OCI-LY1 (cell line): ENCODE measurements at regions not wholly inside any gene's neighbourhood (a gene's known extent, or its start where the extent isn't known, plus 50 kb on each side); places are given as distances from the start of the nearest gene placed in this dataset.

Source experiments
- H2AFZ ChIP-seq: fragments of 200-600 bp; sonication (generic), shearing (Covaris generic); 2 replicates; pipeline ENCODE4 v1.6.0; 2014; ENCODE audit warnings: antibody characterized with exemption, mild to moderate bottlenecking, low read length
- H3F3A ChIP-seq: fragments of 200-600 bp; sonication (generic), shearing (Covaris generic); 2 replicates; pipeline ENCODE4 v1.6.0; 2014; ENCODE audit warnings: mild to moderate bottlenecking, antibody characterized with exemption, low read length, moderate library complexity; ENCODE audit not compliant: insufficient read depth
- H3K27ac ChIP-seq: fragments of 200-600 bp; sonication (generic); 2 replicates; pipeline ENCODE4 v1.5.1; 2014; ENCODE audit warnings: low read length, mixed run types, mild to moderate bottlenecking, low read depth; ENCODE audit not compliant: poor library complexity, severe bottlenecking
- H3K27me3 ChIP-seq: fragments of 200-600 bp; sonication (generic); 2 replicates; pipeline ENCODE4 v1.6.0; 2014; ENCODE audit warnings: antibody characterized with exemption, mild to moderate bottlenecking, low read length, moderate library complexity; ENCODE audit not compliant: insufficient read depth
- H3K36me3 ChIP-seq: fragments of 200-600 bp; sonication (generic); 2 replicates; pipeline ENCODE4 v1.6.1; 2014; ENCODE audit warnings: mild to moderate bottlenecking, antibody characterized with exemption, low read length, moderate library complexity, mixed read lengths; ENCODE audit not compliant: insufficient read depth
- H3K4me1 ChIP-seq: fragments of 200-600 bp; sonication (generic); 2 replicates; pipeline ENCODE4 v1.5.1; 2014; ENCODE audit warnings: mild to moderate bottlenecking, low read length, moderate library complexity; ENCODE audit not compliant: insufficient read depth, severe bottlenecking
- H3K4me2 ChIP-seq: fragments of 200-600 bp; sonication (generic), shearing (Covaris generic); 2 replicates; pipeline ENCODE4 v1.6.1; 2014; ENCODE audit warnings: low read length
- H3K4me3 ChIP-seq: fragments of 200-600 bp; sonication (generic); 2 replicates; pipeline ENCODE4 v1.5.1; 2014; ENCODE audit warnings: low read length, low read depth, mild to moderate bottlenecking, mixed read lengths; ENCODE audit not compliant: poor library complexity, severe bottlenecking
- H3K79me2 ChIP-seq: fragments of 200-600 bp; shearing (Covaris generic); 2 replicates; pipeline ENCODE4 v1.6.1; 2016; ENCODE audit warnings: mixed run types, low read length, mixed read lengths; ENCODE audit not compliant: insufficient read depth
- H3K9ac ChIP-seq: fragments of 200-600 bp; sonication (generic), shearing (Covaris generic); 2 replicates; pipeline ENCODE4 v1.6.1; 2014; ENCODE audit warnings: mild to moderate bottlenecking, low read length, mixed read lengths
- H3K9me2 ChIP-seq: fragments of 200-600 bp; sonication (generic), shearing (Covaris generic); 2 replicates; pipeline ENCODE4 v1.6.1; 2014; ENCODE audit warnings: low read depth, mild to moderate bottlenecking, low read length, mixed read lengths
- H3K9me3 ChIP-seq: fragments of 200-600 bp; shearing (Covaris generic); 2 replicates; pipeline ENCODE4 v1.6.1; 2014; ENCODE audit warnings: low read length, mixed read lengths
- H4K20me1 ChIP-seq: fragments of 200-600 bp; sonication (generic), shearing (Covaris generic); 2 replicates; pipeline ENCODE4 v1.6.0; 2016; ENCODE audit warnings: mild to moderate bottlenecking, low read length; ENCODE audit not compliant: insufficient read depth
- CTCF ChIP-seq: fragments of 200-600 bp; sonication (generic), shearing (Covaris generic); IDR thresholded peaks from 2 replicates; pipeline ENCODE4 v1.5.1; 2017; ENCODE audit warnings: mild to moderate bottlenecking, antibody characterized with exemption, low read length, moderate library complexity, mixed read lengths
- EZH2 ChIP-seq: fragments of 200-600 bp; sonication (generic), shearing (Covaris generic); IDR thresholded peaks from 2 replicates; pipeline ENCODE4 v1.8.0; 2017; ENCODE audit warnings: borderline replicate concordance, mixed run types, mild to moderate bottlenecking, antibody characterized with exemption, low read length, moderate library complexity, mixed read lengths

- Histone ChIP-seq H3K27me3 (no peaks in the 10 kb centered on the region), H3K36me3 (no peaks in the 10 kb centered on the region), H4K20me1 (no peaks in the 10 kb centered on the region), H3F3A (0 out of 2 replicates have a peak, but pooled peaks cover 4% of the 10 kb centered on the region), H3K4me1 (peaks cover 39% of the 10 kb centered on the region), H3K4me3 (no peak overlapping the region), H3K9ac (peak overlapping the region; percentile 37; the same call in 1 of the 2 replicates), H3K27ac (peak overlapping the region; percentile 76), H3K79me2 (no peaks in the 10 kb centered on the region), H3K9me3 (peaks cover 14% of the 10 kb centered on the region), H2AFZ (peak overlapping the region; percentile 51; the same call in 1 of the 2 replicates), H3K9me2 (no peaks in the 10 kb centered on the region), H3K4me2 (peak overlapping the region; percentile 18; the same call in 1 of the 2 replicates)
- TF ChIP-seq EZH2 (no peak), CTCF (no peak)
These were observed 77.8 kb upstream of the MAX start for GRCh38 chr14:65179918-65180724.

- Histone ChIP-seq H3K9ac (peak overlapping the region; percentile 37; the same call in 1 of the 2 replicates), H3K9me3 (peaks cover 14% of the 10 kb centered on the region), H3K4me1 (peaks cover 39% of the 10 kb centered on the region), H3K4me2 (peak overlapping the region; percentile 18; the same call in 1 of the 2 replicates), H3F3A (0 out of 2 replicates have a peak, but pooled peaks cover 4% of the 10 kb centered on the region), H3K36me3 (no peaks in the 10 kb centered on the region), H3K79me2 (no peaks in the 10 kb centered on the region), H3K27ac (peak overlapping the region; percentile 76), H3K27me3 (no peaks in the 10 kb centered on the region), H3K4me3 (no peak overlapping the region), H2AFZ (peak overlapping the region; percentile 51; the same call in 1 of the 2 replicates), H3K9me2 (no peaks in the 10 kb centered on the region), H4K20me1 (no peaks in the 10 kb centered on the region)
- TF ChIP-seq EZH2 (no peak), CTCF (no peak)
These were observed 78.4 kb upstream of the MAX start for GRCh38 chr14:65180725-65181025.

GRCh38 chr14:65184032-65184764, 81.9 kb upstream of the MAX start:
- Histone ChIP-seq H3K4me3 (no peak overlapping the region), H3K27me3 (no peaks in the 10 kb centered on the region), H2AFZ (no peak overlapping the region), H3K4me2 (no peak overlapping the region), H4K20me1 (no peaks in the 10 kb centered on the region), H3K79me2 (no peaks in the 10 kb centered on the region), H3K9ac (no peak overlapping the region), H3K9me2 (no peaks in the 10 kb centered on the region), H3F3A (no peaks in the 10 kb centered on the region), H3K4me1 (peaks cover 32% of the 10 kb centered on the region), H3K9me3 (peaks cover 14% of the 10 kb centered on the region), H3K36me3 (no peaks in the 10 kb centered on the region), H3K27ac (no peak overlapping the region)
- TF ChIP-seq EZH2 (no peak), CTCF (no peak)
